ENCODE measurements at regions not wholly inside any gene's neighbourhood (a gene's known extent, or its start where the extent isn't known, plus 50 kb on each side); places are given as distances from the start of the nearest gene placed in this dataset.

DNA sequence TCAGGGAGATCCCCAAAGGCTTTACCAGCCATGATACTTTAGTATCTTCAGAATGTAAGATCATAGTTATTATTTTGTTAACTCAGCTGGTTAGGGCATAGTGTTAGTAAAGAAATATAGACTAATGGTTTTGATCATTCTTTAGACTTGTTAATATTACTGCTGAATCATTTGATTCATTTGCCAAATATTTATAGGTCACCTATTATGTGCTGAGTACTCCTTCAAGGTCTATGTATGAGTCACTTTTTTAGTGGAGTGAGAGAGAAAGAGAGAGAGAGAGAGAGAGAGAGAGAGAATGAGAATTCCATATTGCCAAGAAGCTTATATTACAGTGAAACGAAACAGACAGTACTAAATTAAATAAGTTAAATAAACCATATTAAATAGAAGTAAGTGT is 110.3 kb downstream of the UBE2NL start:
- TF ChIP-seq HOXB6 (CRISPR knock-in tag; IDR thresholded peaks at IDR 0.05; ENCODE audit: borderline replicate concordance) = no peak
- no peak for TF ChIP-seq RAD21 (CRISPR knock-in tag; conservative IDR thresholded peaks at IDR 0.05 in 1 of 2, IDR thresholded peaks at IDR 0.05 in 1 of 2)
- no peak for TF ChIP-seq ZNF609 (CRISPR knock-in tag; IDR thresholded peaks at IDR 0.05; ENCODE audit: borderline replicate concordance)
- no peak for TF ChIP-seq ZBTB8A (IDR thresholded peaks at IDR 0.05; ENCODE audit: partially characterized antibody)
